HL-60 (cell line): ENCODE measurements at regions not wholly inside any gene's neighbourhood (a gene's known extent, or its start where the extent isn't known, plus 50 kb on each side); places are given as distances from the start of the nearest gene placed in this dataset.

Source experiments
- DNase-seq, 2 experiments: peaks; one replicate each; pipeline ENCODE4 v3.0.0-alpha.2; 2010 to 2020; ENCODE audit warnings: low read depth in 1 of 2, low spot score in 1 of 2
- H3K27ac ChIP-seq: fragments of 250-450 bp; sonication (Bioruptor Pico); replicated peaks from 2 replicates; pipeline ENCODE4 v1.5.1; 2020; ENCODE audit warnings: mild to moderate bottlenecking, moderate library complexity
- H3K27me3 ChIP-seq: fragments of 250-450 bp; sonication (Bioruptor Pico); 2 replicates; pipeline ENCODE4 v1.5.1; 2021; ENCODE audit warnings: mild to moderate bottlenecking, moderate library complexity; ENCODE audit not compliant: insufficient read depth, poor library complexity, severe bottlenecking
- H3K4me3 ChIP-seq: replicated peaks from 2 replicates; pipeline ENCODE4 v1.5.1; 2011; ENCODE audit warnings: mild to moderate bottlenecking, control low read depth, low read length; ENCODE audit not compliant: insufficient read depth
- CTCF ChIP-seq: IDR thresholded peaks from one replicate; pipeline ENCODE4 v1.5.1; 2011; ENCODE audit warnings: low read length, control low read depth, inconsistent platforms; ENCODE audit not compliant: insufficient read depth
- GABPA ChIP-seq: IDR thresholded peaks from 2 replicates; pipeline ENCODE4 v1.6.1; 2012; ENCODE audit warnings: low read depth
- POLR2AphosphoS5 ChIP-seq: IDR thresholded peaks from 2 replicates; pipeline ENCODE4 v1.6.1; 2012; ENCODE audit warnings: low read depth
- REST ChIP-seq: IDR thresholded peaks from 2 replicates; pipeline ENCODE4 v1.6.1; 2012; ENCODE audit warnings: low read depth; ENCODE audit not compliant: insufficient replicate concordance
- SPI1 ChIP-seq: IDR thresholded peaks from 2 replicates; pipeline ENCODE4 v1.6.1; 2012; ENCODE audit warnings: low read depth, mild to moderate bottlenecking, borderline replicate concordance

GRCh38 chr4:62474802-62475201 is 1274.7 kb downstream of the ADGRL3 start:
- DNase-seq, result no peak
- Histone ChIP-seq H3K27ac (no peak overlapping the region), H3K4me3 (no peak overlapping the region), H3K27me3 (no peaks in the 10 kb centered on the region)
- no peak for TF ChIP-seq POLR2AphosphoS5
- TF ChIP-seq REST, result no peak
- TF ChIP-seq CTCF, result no peak
- no peak for TF ChIP-seq SPI1
- no peak for TF ChIP-seq GABPA

DNA sequence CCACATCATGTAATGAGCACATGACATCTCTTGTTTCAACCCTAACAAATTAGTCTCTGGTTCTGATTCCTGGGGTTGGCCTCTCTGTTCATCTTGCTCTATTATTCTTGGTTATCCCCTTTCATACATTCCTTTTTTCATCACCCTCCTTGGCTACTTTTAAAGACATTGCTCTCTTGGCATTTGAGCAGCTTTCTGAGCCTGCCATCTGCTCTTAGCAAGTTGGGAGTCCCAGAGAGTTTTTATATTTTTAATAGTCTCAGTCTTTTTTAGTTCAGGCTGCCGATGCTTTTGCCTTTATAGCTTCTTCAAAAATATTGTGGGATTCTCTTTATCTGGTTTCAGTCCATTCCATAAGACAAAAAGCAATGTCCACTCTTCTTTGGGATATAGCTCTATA is 1270.9 kb downstream of the ADGRL3 start:
- TF ChIP-seq CTCF (no peak), SPI1 (no peak), REST (no peak), POLR2AphosphoS5 (no peak), GABPA (no peak)
- no peak overlapping the region for H3K27ac ChIP-seq
- no peak overlapping the region for H3K4me3 ChIP-seq

GRCh38 chr4:62470421-62470983 is 1270.4 kb downstream of the ADGRL3 start:
- Histone ChIP-seq H3K27ac (no peak overlapping the region), H3K4me3 (no peak overlapping the region), H3K27me3 (no peaks in the 10 kb centered on the region)
- TF ChIP-seq SPI1, result no peak
- no peak for TF ChIP-seq REST
- TF ChIP-seq POLR2AphosphoS5, result no peak
- TF ChIP-seq GABPA, result no peak
- TF ChIP-seq CTCF, result no peak
- DNase-seq, result no peak

More for the DNA sequence above, 1270.9 kb downstream of the ADGRL3 start:
- H3K27me3 ChIP-seq, result no peaks in the 10 kb centered on the region
- no peak for DNase-seq
